K562 (cell line): ENCODE measurements at regions not wholly inside any gene's neighbourhood (a gene's known extent, or its start where the extent isn't known, plus 50 kb on each side); places are given as distances from the start of the nearest gene placed in this dataset.

ENCODE experiments used
- BHLHE40 ChIP-seq: IDR thresholded peaks from 2 replicates; pipeline ENCODE4 v1.6.1; 2011; ENCODE audit warnings: low read length, improper control_type of control experiment
- CBFA2T2 ChIP-seq: fragments of 450-650 bp; conservative IDR thresholded peaks from 2 replicates; pipeline ENCODE4 v1.6.1; 2017; ENCODE audit warnings: mild to moderate bottlenecking
- CBFB ChIP-seq: sonication (generic); formaldehyde crosslinking; IDR thresholded peaks from 2 replicates; pipeline ENCODE4 v1.4.0; 2020; ENCODE audit warnings: mild to moderate bottlenecking, missing genetic modification reagents
- CTCF ChIP-seq, 3 experiments: IDR thresholded peaks in 2 of 3; conservative IDR thresholded peaks in 1 of 3; 2 replicates each; pipeline ENCODE4 v1.5.1; 2011 to 2012; ENCODE audit warnings: low read length in 3 of 3, mild to moderate bottlenecking in 3 of 3, control low read depth in 2 of 3, improper control_type of control experiment in 1 of 3, inconsistent platforms in 1 of 3, low read depth in 1 of 3, mixed read lengths in 1 of 3, moderate library complexity in 1 of 3; ENCODE audit not compliant: insufficient read depth in 2 of 3
- FOXP1 ChIP-seq: sonication (generic); formaldehyde crosslinking; IDR thresholded peaks from 2 replicates; pipeline ENCODE4 v1.8.0; 2022; ENCODE audit warnings: mild to moderate bottlenecking, missing genetic modification reagents
- HDGF ChIP-seq: fragments of 450-650 bp; IDR thresholded peaks from 2 replicates; pipeline ENCODE4 v1.6.1; 2016
- TAF7 ChIP-seq: fragments of 450-650 bp; IDR thresholded peaks from 2 replicates; pipeline ENCODE4 v1.6.1; 2016; ENCODE audit warnings: missing genetic modification characterization, missing compliant biosample characterization
- ZNF124 ChIP-seq: sonication (generic); formaldehyde crosslinking; IDR thresholded peaks from 2 replicates; pipeline ENCODE4 v1.8.1; 2022; ENCODE audit warnings: missing genetic modification reagents
- TF ChIP-seq, protein P1 (sequence below): sonication (generic); formaldehyde crosslinking; IDR thresholded peaks from 2 replicates; pipeline ENCODE4 v1.8.0; 2023; ENCODE audit warnings: missing genetic modification reagents, mild to moderate bottlenecking, borderline replicate concordance
- TF ChIP-seq, protein P2 (sequence below): sonication (generic); formaldehyde crosslinking; IDR thresholded peaks from 2 replicates; pipeline ENCODE4 v1.8.0; 2022; ENCODE audit warnings: mild to moderate bottlenecking, missing genetic modification reagents
- TF ChIP-seq, protein P3 (sequence below): IDR thresholded peaks from 2 replicates; pipeline ENCODE4 v1.6.1; 2016; ENCODE audit warnings: missing genetic modification characterization, missing compliant biosample characterization

DNA sequence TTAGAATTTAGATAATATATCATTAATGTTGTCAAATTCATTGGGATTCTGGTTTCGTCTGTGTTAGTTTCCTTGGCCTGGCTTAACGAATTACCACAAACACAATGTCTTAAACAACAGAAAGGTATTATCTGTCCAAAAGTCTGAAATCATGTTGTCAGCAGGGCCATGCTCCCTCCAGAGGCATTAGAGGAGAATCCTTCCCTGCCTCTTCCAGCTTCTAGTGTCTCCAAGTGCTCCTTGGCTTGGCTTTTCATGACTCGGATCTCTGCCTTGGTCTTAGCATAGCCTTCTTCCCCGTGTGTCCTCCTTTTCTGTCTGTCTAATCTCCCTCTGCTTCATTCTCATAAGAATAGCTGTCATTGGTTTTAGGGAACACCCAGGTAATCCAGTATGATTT is 482.5 kb downstream of the SEMA3D start:
- TF ChIP-seq HDGF (no peak), FOXP1 (CRISPR knock-in tag) (no peak), BHLHE40 (no peak), CTCF (IDR thresholded peaks at IDR 0.05 in 2 of 3, conservative IDR thresholded peaks at IDR 0.05 in 1 of 3; ENCODE audit: insufficient read depth in 2 of 3, low read depth in 1 of 3, low read length in 3 of 3) (no peak), TAF7 (tag) (no peak), ZNF124 (CRISPR knock-in tag) (no peak), CBFB (no peak), CBFA2T2 (no peak)
- TF ChIP-seq, protein P1, sequence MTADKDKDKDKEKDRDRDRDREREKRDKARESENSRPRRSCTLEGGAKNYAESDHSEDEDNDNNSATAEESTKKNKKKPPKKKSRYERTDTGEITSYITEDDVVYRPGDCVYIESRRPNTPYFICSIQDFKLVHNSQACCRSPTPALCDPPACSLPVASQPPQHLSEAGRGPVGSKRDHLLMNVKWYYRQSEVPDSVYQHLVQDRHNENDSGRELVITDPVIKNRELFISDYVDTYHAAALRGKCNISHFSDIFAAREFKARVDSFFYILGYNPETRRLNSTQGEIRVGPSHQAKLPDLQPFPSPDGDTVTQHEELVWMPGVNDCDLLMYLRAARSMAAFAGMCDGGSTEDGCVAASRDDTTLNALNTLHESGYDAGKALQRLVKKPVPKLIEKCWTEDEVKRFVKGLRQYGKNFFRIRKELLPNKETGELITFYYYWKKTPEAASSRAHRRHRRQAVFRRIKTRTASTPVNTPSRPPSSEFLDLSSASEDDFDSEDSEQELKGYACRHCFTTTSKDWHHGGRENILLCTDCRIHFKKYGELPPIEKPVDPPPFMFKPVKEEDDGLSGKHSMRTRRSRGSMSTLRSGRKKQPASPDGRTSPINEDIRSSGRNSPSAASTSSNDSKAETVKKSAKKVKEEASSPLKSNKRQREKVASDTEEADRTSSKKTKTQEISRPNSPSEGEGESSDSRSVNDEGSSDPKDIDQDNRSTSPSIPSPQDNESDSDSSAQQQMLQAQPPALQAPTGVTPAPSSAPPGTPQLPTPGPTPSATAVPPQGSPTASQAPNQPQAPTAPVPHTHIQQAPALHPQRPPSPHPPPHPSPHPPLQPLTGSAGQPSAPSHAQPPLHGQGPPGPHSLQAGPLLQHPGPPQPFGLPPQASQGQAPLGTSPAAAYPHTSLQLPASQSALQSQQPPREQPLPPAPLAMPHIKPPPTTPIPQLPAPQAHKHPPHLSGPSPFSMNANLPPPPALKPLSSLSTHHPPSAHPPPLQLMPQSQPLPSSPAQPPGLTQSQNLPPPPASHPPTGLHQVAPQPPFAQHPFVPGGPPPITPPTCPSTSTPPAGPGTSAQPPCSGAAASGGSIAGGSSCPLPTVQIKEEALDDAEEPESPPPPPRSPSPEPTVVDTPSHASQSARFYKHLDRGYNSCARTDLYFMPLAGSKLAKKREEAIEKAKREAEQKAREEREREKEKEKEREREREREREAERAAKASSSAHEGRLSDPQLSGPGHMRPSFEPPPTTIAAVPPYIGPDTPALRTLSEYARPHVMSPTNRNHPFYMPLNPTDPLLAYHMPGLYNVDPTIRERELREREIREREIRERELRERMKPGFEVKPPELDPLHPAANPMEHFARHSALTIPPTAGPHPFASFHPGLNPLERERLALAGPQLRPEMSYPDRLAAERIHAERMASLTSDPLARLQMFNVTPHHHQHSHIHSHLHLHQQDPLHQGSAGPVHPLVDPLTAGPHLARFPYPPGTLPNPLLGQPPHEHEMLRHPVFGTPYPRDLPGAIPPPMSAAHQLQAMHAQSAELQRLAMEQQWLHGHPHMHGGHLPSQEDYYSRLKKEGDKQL (CRISPR knock-in tag): no peak
- TF ChIP-seq, protein P2, sequence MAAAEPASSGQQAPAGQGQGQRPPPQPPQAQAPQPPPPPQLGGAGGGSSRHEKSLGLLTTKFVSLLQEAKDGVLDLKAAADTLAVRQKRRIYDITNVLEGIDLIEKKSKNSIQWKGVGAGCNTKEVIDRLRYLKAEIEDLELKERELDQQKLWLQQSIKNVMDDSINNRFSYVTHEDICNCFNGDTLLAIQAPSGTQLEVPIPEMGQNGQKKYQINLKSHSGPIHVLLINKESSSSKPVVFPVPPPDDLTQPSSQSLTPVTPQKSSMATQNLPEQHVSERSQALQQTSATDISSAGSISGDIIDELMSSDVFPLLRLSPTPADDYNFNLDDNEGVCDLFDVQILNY: no peak
- TF ChIP-seq, protein P3, sequence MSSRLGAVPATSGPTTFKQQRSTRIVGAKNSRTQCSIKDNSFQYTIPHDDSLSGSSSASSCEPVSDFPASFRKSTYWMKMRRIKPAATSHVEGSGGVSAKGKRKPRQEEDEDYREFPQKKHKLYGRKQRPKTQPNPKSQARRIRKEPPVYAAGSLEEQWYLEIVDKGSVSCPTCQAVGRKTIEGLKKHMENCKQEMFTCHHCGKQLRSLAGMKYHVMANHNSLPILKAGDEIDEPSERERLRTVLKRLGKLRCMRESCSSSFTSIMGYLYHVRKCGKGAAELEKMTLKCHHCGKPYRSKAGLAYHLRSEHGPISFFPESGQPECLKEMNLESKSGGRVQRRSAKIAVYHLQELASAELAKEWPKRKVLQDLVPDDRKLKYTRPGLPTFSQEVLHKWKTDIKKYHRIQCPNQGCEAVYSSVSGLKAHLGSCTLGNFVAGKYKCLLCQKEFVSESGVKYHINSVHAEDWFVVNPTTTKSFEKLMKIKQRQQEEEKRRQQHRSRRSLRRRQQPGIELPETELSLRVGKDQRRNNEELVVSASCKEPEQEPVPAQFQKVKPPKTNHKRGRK: no peak
